ENCODE measurements at regions not wholly inside any gene's neighbourhood (a gene's known extent, or its start where the extent isn't known, plus 50 kb on each side); places are given as distances from the start of the nearest gene placed in this dataset.

- no peak for TF ChIP-seq CTCF (IDR thresholded peaks at IDR 0.05)
- no peak for TF ChIP-seq POLR2A (IDR thresholded peaks at IDR 0.05)
- TF ChIP-seq POLR2AphosphoS5 (IDR thresholded peaks at IDR 0.05) = no peak
- no peak for TF ChIP-seq EP300 (IDR thresholded peaks at IDR 0.05)
Measured at GRCh38 chr12:106001837-106002218, 136.9 kb downstream of the NUAK1 start.
